H54 (cell line): ENCODE measurements at regions not wholly inside any gene's neighbourhood (a gene's known extent, or its start where the extent isn't known, plus 50 kb on each side); places are given as distances from the start of the nearest gene placed in this dataset.

ENCODE experiments used
- DNase-seq: peaks from one replicate; pipeline ENCODE4 v3.0.0; 2011; ENCODE audit warnings: low spot score, mixed read lengths; ENCODE audit not compliant: insufficient read length
- FAIRE-seq: peaks from 3 replicates; lab custom pipeline; 2011; peaks lifted over from hg19 to GRCh38; lab: Jason Lieb, UNC
- POLR2A ChIP-seq: IDR thresholded peaks from 2 replicates; pipeline ENCODE4 v1.6.1; 2011; ENCODE audit warnings: low read depth, mild to moderate bottlenecking, low read length

DNA sequence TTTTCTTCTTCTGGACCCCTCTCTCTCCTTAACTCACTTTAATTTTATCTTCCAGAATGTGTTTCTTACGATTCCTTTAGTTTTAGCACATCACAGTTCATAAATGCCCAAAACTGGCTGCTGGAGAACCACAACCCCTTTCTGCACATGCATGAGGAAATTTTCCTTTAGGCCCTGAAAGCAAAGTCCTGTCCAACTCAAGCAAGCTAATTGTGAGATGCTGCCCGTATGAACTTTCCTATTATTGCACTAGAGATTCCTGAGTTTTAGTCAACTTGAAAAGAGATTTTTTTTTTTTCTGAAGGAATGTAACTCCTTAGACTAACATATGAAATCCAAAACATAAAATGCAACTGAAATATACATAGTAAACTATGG, 52.1 kb upstream of the DAB2 start:
- TF ChIP-seq POLR2A, result no peak
- FAIRE-seq (no peak), DNase-seq (no peak)

DNA sequence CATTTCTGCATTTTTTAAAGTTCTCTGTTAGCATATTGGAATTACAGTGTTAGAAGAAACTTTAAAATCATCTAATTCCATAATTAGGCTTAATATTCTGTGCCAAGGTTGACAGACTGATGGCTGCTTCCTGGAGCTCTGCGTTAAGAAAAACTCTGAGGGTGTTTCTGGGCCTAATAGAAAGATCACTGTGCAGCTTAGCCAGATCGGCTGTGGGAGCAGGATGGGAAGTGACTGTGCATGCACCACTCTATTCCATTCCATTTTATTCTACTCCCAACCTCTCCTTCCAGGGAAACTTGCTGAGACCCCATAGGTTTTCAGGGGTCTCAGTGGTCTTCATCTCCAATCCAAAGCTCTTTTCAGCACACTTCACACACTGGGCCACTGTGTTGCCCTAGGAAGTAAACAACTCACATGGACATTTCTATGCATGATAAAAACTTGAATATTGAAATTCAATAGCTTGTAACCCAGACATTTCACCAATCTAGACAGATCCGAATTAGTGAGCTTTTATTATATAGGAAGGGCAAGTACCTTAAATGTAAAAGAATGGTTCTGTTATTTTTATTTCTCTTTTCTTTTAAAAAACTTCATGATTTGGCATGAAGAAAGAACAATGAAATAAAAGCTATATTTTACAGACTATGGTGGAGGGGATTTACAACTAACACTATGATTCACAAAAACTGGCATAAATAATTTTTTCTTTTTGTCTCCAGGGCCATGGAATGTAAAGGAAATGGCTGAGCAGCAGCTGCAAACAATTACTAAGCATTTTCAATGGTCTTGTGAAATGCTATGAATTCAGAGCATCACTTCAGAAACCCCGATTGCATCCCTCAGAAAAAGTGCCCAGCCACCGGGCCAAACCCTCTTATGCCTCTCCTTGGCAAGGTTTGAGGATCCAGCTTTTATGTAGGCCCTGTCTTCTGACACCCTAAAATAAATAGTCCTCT, 51.4 kb upstream of the DAB2 start:
- no peak for TF ChIP-seq POLR2A
- peak; percentile 66 for FAIRE-seq
- no peak for DNase-seq

DNA sequence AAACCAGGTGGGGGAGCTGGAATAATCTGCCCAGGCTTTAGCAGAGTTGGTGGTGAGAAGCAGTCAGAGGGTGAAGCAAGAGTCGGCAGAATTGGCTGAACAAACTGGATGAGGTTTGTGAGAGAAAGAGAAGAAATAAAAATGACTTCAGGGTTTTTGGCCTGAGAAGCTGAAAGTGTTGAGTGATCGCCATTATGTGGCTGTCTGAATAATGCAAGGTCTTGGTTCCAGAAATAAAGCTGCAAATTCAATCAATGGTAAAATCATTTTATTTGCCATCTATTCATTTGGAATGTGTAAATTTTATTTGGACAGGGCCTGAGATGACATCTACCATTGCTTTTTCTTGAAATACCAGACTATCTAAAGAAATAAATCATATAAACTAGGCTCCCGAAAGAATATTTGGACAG, 50.4 kb upstream of the DAB2 start:
- FAIRE-seq (peak; percentile 48), DNase-seq (no peak)
- TF ChIP-seq POLR2A, result no peak
